H9 (cell line): ENCODE measurements at regions not wholly inside any gene's neighbourhood (a gene's known extent, or its start where the extent isn't known, plus 50 kb on each side); places are given as distances from the start of the nearest gene placed in this dataset.

Source experiments
- DNase-seq: peaks from one replicate; pipeline ENCODE4 v3.0.0-alpha.2; 2017
- H2AFZ ChIP-seq: one replicate; pipeline ENCODE4 v1.6.1; 2013; ENCODE audit warnings: mild to moderate bottlenecking, low read length, control low read depth, moderate library complexity
- H2AK5ac ChIP-seq: 2 replicates; pipeline ENCODE4 v1.6.1; 2013; ENCODE audit warnings: low read length, control low read depth, mixed read lengths; ENCODE audit not compliant: insufficient read length
- H2BK120ac ChIP-seq: one replicate; pipeline ENCODE4 v1.6.1; 2013; ENCODE audit warnings: low read depth, mild to moderate bottlenecking, low read length, control low read depth, inconsistent platforms; ENCODE audit not compliant: poor library complexity, severe bottlenecking
- H2BK12ac ChIP-seq: 2 replicates; pipeline ENCODE4 v1.6.1; 2013; ENCODE audit warnings: low read length, control low read depth, mixed read lengths, low read depth; ENCODE audit not compliant: insufficient read length
- H2BK15ac ChIP-seq: 2 replicates; pipeline ENCODE4 v1.6.1; 2013; ENCODE audit warnings: low read depth, low read length, control low read depth
- H2BK20ac ChIP-seq: one replicate; pipeline ENCODE4 v1.6.1; 2013; ENCODE audit warnings: low read depth, mild to moderate bottlenecking, low read length, control low read depth, inconsistent platforms; ENCODE audit not compliant: poor library complexity, severe bottlenecking
- H2BK5ac ChIP-seq: 2 replicates; pipeline ENCODE4 v1.6.1; 2013; ENCODE audit warnings: low read length, control low read depth, mixed read lengths; ENCODE audit not compliant: insufficient read length
- H3K14ac ChIP-seq: 2 replicates; pipeline ENCODE4 v1.6.1; 2013; ENCODE audit warnings: low read length, control low read depth; ENCODE audit not compliant: insufficient read depth
- H3K18ac ChIP-seq: 2 replicates; pipeline ENCODE4 v1.6.1; 2013; ENCODE audit warnings: low read depth, mild to moderate bottlenecking, mixed read lengths, low read length, control low read depth; ENCODE audit not compliant: insufficient read length
- H3K23ac ChIP-seq: 2 replicates; pipeline ENCODE4 v1.6.1; 2013; ENCODE audit warnings: low read length, control low read depth, mixed read lengths, low read depth; ENCODE audit not compliant: insufficient read length
- H3K23me2 ChIP-seq: 2 replicates; pipeline ENCODE4 v1.6.1; 2013; ENCODE audit warnings: low read depth, mild to moderate bottlenecking, mixed read lengths, low read length, control low read depth; ENCODE audit not compliant: insufficient read length, poor library complexity, severe bottlenecking
- H3K27ac ChIP-seq: 2 replicates; pipeline ENCODE4 v1.5.1; 2013; ENCODE audit warnings: low read length, control low read depth, mixed read lengths, low read depth; ENCODE audit not compliant: insufficient read length
- H3K27me3 ChIP-seq: 2 replicates; pipeline ENCODE4 v1.6.1; 2013; ENCODE audit warnings: low read length, control low read depth, inconsistent platforms; ENCODE audit not compliant: insufficient read depth
- H3K4ac ChIP-seq: 2 replicates; pipeline ENCODE4 v1.6.1; 2013; ENCODE audit warnings: low read depth, mild to moderate bottlenecking, control low read depth, inconsistent platforms, low read length, moderate library complexity
- H3K4me1 ChIP-seq: 2 replicates; pipeline ENCODE4 v1.6.1; 2013; ENCODE audit warnings: low read length, control low read depth, inconsistent platforms; ENCODE audit not compliant: insufficient read depth
- H3K4me2 ChIP-seq: 2 replicates; pipeline ENCODE4 v1.6.1; 2013; ENCODE audit warnings: low read length, control low read depth, mixed read lengths; ENCODE audit not compliant: insufficient read length, insufficient read depth
- H3K56ac ChIP-seq: 2 replicates; pipeline ENCODE4 v1.6.1; 2013; ENCODE audit warnings: low read depth, mild to moderate bottlenecking, mixed read lengths, low read length, control low read depth; ENCODE audit not compliant: insufficient read length
- H3K79me1 ChIP-seq: 2 replicates; pipeline ENCODE4 v1.6.1; 2013; ENCODE audit warnings: low read depth, mild to moderate bottlenecking, moderate library complexity, low read length, control low read depth, inconsistent platforms; ENCODE audit not compliant: insufficient read depth, poor library complexity, severe bottlenecking
- H3K79me2 ChIP-seq: 2 replicates; pipeline ENCODE4 v1.6.1; 2013; ENCODE audit warnings: low read length, control low read depth, inconsistent platforms; ENCODE audit not compliant: insufficient read depth
- H3K9ac ChIP-seq: 2 replicates; pipeline ENCODE4 v1.6.1; 2013; ENCODE audit warnings: low read length, control low read depth, mixed read lengths; ENCODE audit not compliant: insufficient read length; ENCODE audit errors: extremely low read depth
- H3K9me3 ChIP-seq: one replicate; pipeline ENCODE4 v1.6.1; 2013; ENCODE audit warnings: low read depth, low read length, inconsistent platforms; ENCODE audit not compliant: control insufficient read depth
- H3T11ph ChIP-seq: one replicate; pipeline ENCODE4 v1.6.1; 2013; ENCODE audit warnings: mild to moderate bottlenecking, low read length, control low read depth, inconsistent platforms
- H4K20me1 ChIP-seq: one replicate; pipeline ENCODE4 v1.6.1; 2013; ENCODE audit not compliant: control insufficient read depth, insufficient read length, insufficient read depth
- H4K5ac ChIP-seq: 2 replicates; pipeline ENCODE4 v1.6.1; 2013; ENCODE audit warnings: low read depth, mild to moderate bottlenecking, mixed read lengths, low read length, control low read depth; ENCODE audit not compliant: insufficient read length
- H4K8ac ChIP-seq: replicated peaks from 2 replicates; pipeline ENCODE4 v1.6.1; 2013; ENCODE audit warnings: low read length, control low read depth, mixed read lengths, low read depth; ENCODE audit not compliant: insufficient read length
- H4K91ac ChIP-seq: 2 replicates; pipeline ENCODE4 v1.6.1; 2013; ENCODE audit warnings: low read depth, mild to moderate bottlenecking, moderate library complexity, mixed read lengths, low read length, control low read depth; ENCODE audit not compliant: insufficient read length
- H3K27ac Mint-ChIP-seq, 3 experiments: 2 replicates in 2 of 3; 3 replicates in 1 of 3; pipeline ENCODE4 v1.8.0; 2020 to 2021; ENCODE audit warnings: mixed read lengths in 3 of 3, mild to moderate bottlenecking in 1 of 3, moderate library complexity in 1 of 3
- H3K27me3 Mint-ChIP-seq: 2 replicates; pipeline ENCODE4 v1.8.0; 2021; ENCODE audit warnings: low read depth, mild to moderate bottlenecking, moderate library complexity, mixed read lengths
- H3K36me3 Mint-ChIP-seq, 3 experiments: 2 replicates in 2 of 3; 3 replicates in 1 of 3; pipeline ENCODE4 v1.8.0; 2020 to 2021; ENCODE audit warnings: low read depth in 3 of 3, mixed read lengths in 3 of 3; ENCODE audit not compliant: insufficient read depth in 1 of 3
- H3K4me1 Mint-ChIP-seq, 2 experiments: 2 replicates each; pipeline ENCODE4 v1.8.0; 2020; ENCODE audit warnings: mixed read lengths in 2 of 2
- H3K4me3 Mint-ChIP-seq, 2 experiments: 2 replicates in 1 of 2; 3 replicates in 1 of 2; pipeline ENCODE4 v1.8.0; 2020 to 2021; ENCODE audit warnings: mild to moderate bottlenecking in 2 of 2, mixed read lengths in 2 of 2, moderate library complexity in 1 of 2
- H3K9me3 Mint-ChIP-seq, 2 experiments: 2 replicates in 1 of 2; 3 replicates in 1 of 2; pipeline ENCODE4 v1.8.0; 2020; ENCODE audit warnings: mild to moderate bottlenecking in 2 of 2, mixed read lengths in 2 of 2, moderate library complexity in 1 of 2
- WGBS: extraction: QIAGEN DNeasy Blood & Tissue Kit; methylation state at CpG from one replicate; pipeline ENCODE4 v1.1.7; 2013; ENCODE audit warnings: missing lambda C conversion rate, low lambda C conversion rate, mixed read lengths; ENCODE audit not compliant: insufficient read length; ENCODE audit errors: extremely low coverage; 5-methylcytosine and 5-hydroxymethylcytosine counted together
- TF ChIP-seq, protein P1 (sequence below): fragments of 200-600 bp; sonication (generic); conservative IDR thresholded peaks from 3 replicates; pipeline ENCODE4 v1.8.0; 2021; ENCODE audit warnings: antibody characterized with exemption, mild to moderate bottlenecking

DNA sequence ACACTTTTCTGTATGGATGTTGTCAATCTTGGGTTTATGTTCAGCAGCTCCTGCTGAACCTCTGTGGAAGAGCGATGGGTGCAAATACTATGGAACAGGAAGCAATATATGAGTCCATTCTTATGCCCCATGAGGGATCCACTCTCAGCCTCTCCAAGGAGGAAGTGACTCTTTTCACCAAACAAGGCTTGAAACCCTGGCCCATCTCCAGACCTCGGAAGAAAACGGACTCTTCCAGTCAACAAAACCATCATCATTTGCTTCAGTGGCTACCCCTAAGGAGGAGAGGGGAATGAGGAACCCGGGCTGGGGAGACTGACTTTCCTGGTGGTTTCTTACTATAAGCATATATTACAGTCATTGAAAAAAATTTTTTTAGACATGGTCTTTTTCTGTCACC lies 206.2 kb downstream of the AXIN2 start:
- TF ChIP-seq, protein P1, sequence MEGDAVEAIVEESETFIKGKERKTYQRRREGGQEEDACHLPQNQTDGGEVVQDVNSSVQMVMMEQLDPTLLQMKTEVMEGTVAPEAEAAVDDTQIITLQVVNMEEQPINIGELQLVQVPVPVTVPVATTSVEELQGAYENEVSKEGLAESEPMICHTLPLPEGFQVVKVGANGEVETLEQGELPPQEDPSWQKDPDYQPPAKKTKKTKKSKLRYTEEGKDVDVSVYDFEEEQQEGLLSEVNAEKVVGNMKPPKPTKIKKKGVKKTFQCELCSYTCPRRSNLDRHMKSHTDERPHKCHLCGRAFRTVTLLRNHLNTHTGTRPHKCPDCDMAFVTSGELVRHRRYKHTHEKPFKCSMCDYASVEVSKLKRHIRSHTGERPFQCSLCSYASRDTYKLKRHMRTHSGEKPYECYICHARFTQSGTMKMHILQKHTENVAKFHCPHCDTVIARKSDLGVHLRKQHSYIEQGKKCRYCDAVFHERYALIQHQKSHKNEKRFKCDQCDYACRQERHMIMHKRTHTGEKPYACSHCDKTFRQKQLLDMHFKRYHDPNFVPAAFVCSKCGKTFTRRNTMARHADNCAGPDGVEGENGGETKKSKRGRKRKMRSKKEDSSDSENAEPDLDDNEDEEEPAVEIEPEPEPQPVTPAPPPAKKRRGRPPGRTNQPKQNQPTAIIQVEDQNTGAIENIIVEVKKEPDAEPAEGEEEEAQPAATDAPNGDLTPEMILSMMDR = no peak
- no peaks in the 10 kb centered on the region for H3K4me1 ChIP-seq
- no peaks in the 10 kb centered on the region for H3K27me3 ChIP-seq
- DNase-seq = no peak
- H2BK5ac ChIP-seq = no peak overlapping the region
- Mint-ChIP-seq H3K27ac (no peak overlapping the region), H3K9me3 (0 out of 5 replicates have a peak, but pooled peaks cover 0 to 2% of the 10 kb centered on the region in 2 experiments), H3K27me3 (no peaks in the 10 kb centered on the region; the same call in 1 of the 2 replicates), H3K4me3 (no peak overlapping the region), H3K4me1 (no peaks in the 10 kb centered on the region), H3K36me3 (peaks cover 0 to 4% (median 0%) of the 10 kb centered on the region in 3 experiments; a peak in 1 of 7 replicates)
- no peaks in the 10 kb centered on the region for H3K9me3 ChIP-seq
- H4K5ac ChIP-seq = no peak overlapping the region
- WGBS = no CpG with 5 or more reads among the region's 4 CpGs
- no peak overlapping the region for H4K8ac ChIP-seq
- H3K23me2 ChIP-seq = no peaks in the 10 kb centered on the region
- no peak overlapping the region for H3K27ac ChIP-seq
- no peak overlapping the region for H3K9ac ChIP-seq
- no peak overlapping the region for H3K4ac ChIP-seq
- no peak overlapping the region for H3K14ac ChIP-seq
- H2AK5ac ChIP-seq = no peak overlapping the region
- no peaks in the 10 kb centered on the region for H3K79me2 ChIP-seq
- H3K23ac ChIP-seq = no peak overlapping the region
- H2BK15ac ChIP-seq = no peak overlapping the region
- no peak overlapping the region for H2BK120ac ChIP-seq
- no peak overlapping the region for H2BK20ac ChIP-seq
- H4K20me1 ChIP-seq = no peaks in the 10 kb centered on the region
- H2BK12ac ChIP-seq = no peak overlapping the region
- no peak overlapping the region for H3K4me2 ChIP-seq
- H2AFZ ChIP-seq = no peak overlapping the region
- no peak overlapping the region for H3K18ac ChIP-seq
- H3K56ac ChIP-seq = no peak overlapping the region
- no peak overlapping the region for H3T11ph ChIP-seq
- no peaks in the 10 kb centered on the region for H3K79me1 ChIP-seq
- H4K91ac ChIP-seq = no peak overlapping the region
